Right atrium auricular region (tissue), 2 donors: ENCODE measurements at regions not wholly inside any gene's neighbourhood (a gene's known extent, or its start where the extent isn't known, plus 50 kb on each side); places are given as distances from the start of the nearest gene placed in this dataset.

Experiments used
- DNase-seq: peaks from one replicate; pipeline ENCODE4 v3.0.0-alpha.2; 2019; ENCODE audit warnings: low spot score
- H3K27ac ChIP-seq, 2 donors: fragments of 200-600 bp; sonication (generic); 1 replicate in 1 of 2; 2 replicates in 1 of 2; pipeline ENCODE4 v1.5.1; 2016 to 2019
- H3K27me3 ChIP-seq, 2 donors: fragments of 200-600 bp; sonication (generic); one replicate each; pipeline versions ENCODE4 v1.5.1 to v1.6.0; 2017 to 2019
- H3K36me3 ChIP-seq: fragments of 200-600 bp; sonication (generic); one replicate; pipeline ENCODE4 v1.5.1; 2016
- H3K4me1 ChIP-seq, 2 donors: fragments of 200-600 bp; sonication (generic); one replicate each; pipeline versions ENCODE4 v1.5.1 to v1.6.0; 2017 to 2019
- H3K4me3 ChIP-seq, 2 donors: fragments of 200-600 bp; sonication (generic); 1 replicate in 1 of 2; 2 replicates in 1 of 2; pipeline ENCODE4 v1.5.1; 2017 to 2019; ENCODE audit warnings: mild to moderate bottlenecking in 1 of 2, moderate library complexity in 1 of 2
- H3K9me3 ChIP-seq, 2 donors: fragments of 200-600 bp; sonication (generic); one replicate each; pipeline ENCODE4 v1.5.1; 2019
- CTCF ChIP-seq, 2 donors: fragments of 200-600 bp; sonication (generic); IDR thresholded peaks; one replicate each; pipeline ENCODE4 v1.5.1; 2019; ENCODE audit warnings: antibody characterized with exemption in 2 of 2

- H3K27me3 ChIP-seq: no peaks in the 10 kb centered on the region
- DNase-seq: no peak
- no peaks in the 10 kb centered on the region for H3K9me3 ChIP-seq
- H3K4me3 ChIP-seq: no peak overlapping the region
- H3K4me1 ChIP-seq: no peaks in the 10 kb centered on the region
- TF ChIP-seq CTCF (IDR thresholded peaks at IDR 0.05): no peak
- H3K36me3 ChIP-seq: no peaks in the 10 kb centered on the region
- no peak overlapping the region for H3K27ac ChIP-seq
Observed at GRCh38 chr4:30460818-30461217, 259.4 kb upstream of the PCDH7 start.

- H3K36me3 ChIP-seq: no peaks in the 10 kb centered on the region
- H3K27me3 ChIP-seq: no peaks in the 10 kb centered on the region
- H3K27ac ChIP-seq: no peak overlapping the region
- DNase-seq: no peak
- no peaks in the 10 kb centered on the region for H3K9me3 ChIP-seq
- no peak overlapping the region for H3K4me3 ChIP-seq
- no peaks in the 10 kb centered on the region for H3K4me1 ChIP-seq
- TF ChIP-seq CTCF (IDR thresholded peaks at IDR 0.05): no peak
Observed at GRCh38 chr4:30461218-30461617, 259.0 kb upstream of the PCDH7 start.

- H3K4me1 ChIP-seq: no peaks in the 10 kb centered on the region
- no peaks in the 10 kb centered on the region for H3K9me3 ChIP-seq
- no peak for DNase-seq
- H3K36me3 ChIP-seq: no peaks in the 10 kb centered on the region
- H3K27ac ChIP-seq: no peak overlapping the region
- TF ChIP-seq CTCF (IDR thresholded peaks at IDR 0.05): no peak
- no peaks in the 10 kb centered on the region for H3K27me3 ChIP-seq
- H3K4me3 ChIP-seq: no peak overlapping the region
Observed at GRCh38 chr4:30462445-30463090, 257.6 kb upstream of the PCDH7 start.

GRCh38 chr4:30471861-30472260, 248.3 kb upstream of the PCDH7 start:
- TF ChIP-seq CTCF (IDR thresholded peaks at IDR 0.05): no peak
- Histone ChIP-seq H3K27ac (no peak overlapping the region), H3K27me3 (no peaks in the 10 kb centered on the region), H3K4me3 (no peak overlapping the region), H3K36me3 (no peaks in the 10 kb centered on the region), H3K4me1 (no peaks in the 10 kb centered on the region), H3K9me3 (no peaks in the 10 kb centered on the region)
- no peak for DNase-seq

- no peak for TF ChIP-seq CTCF (IDR thresholded peaks at IDR 0.05)
- H3K9me3 ChIP-seq: no peaks in the 10 kb centered on the region
- H3K4me3 ChIP-seq: no peak overlapping the region
- no peaks in the 10 kb centered on the region for H3K27me3 ChIP-seq
- no peak for DNase-seq
- no peaks in the 10 kb centered on the region for H3K36me3 ChIP-seq
- H3K4me1 ChIP-seq: no peaks in the 10 kb centered on the region
- H3K27ac ChIP-seq: no peak overlapping the region
Observed at GRCh38 chr4:30473225-30473624, 246.9 kb upstream of the PCDH7 start.

- DNase-seq: no peak
- no peak overlapping the region for H3K27ac ChIP-seq
- no peaks in the 10 kb centered on the region for H3K27me3 ChIP-seq
- no peaks in the 10 kb centered on the region for H3K4me1 ChIP-seq
- H3K36me3 ChIP-seq: no peaks in the 10 kb centered on the region
- H3K9me3 ChIP-seq: no peaks in the 10 kb centered on the region
- no peak for TF ChIP-seq CTCF (IDR thresholded peaks at IDR 0.05)
- H3K4me3 ChIP-seq: no peak overlapping the region
Observed at GRCh38 chr4:30495251-30495650, 224.9 kb upstream of the PCDH7 start.
